Liver (tissue), 8 donors: ENCODE measurements at regions not wholly inside any gene's neighbourhood (a gene's known extent, or its start where the extent isn't known, plus 50 kb on each side); places are given as distances from the start of the nearest gene placed in this dataset.

Experiments
- DNase-seq: peaks from one replicate; pipeline ENCODE4 v3.0.0-alpha.2; 2017; ENCODE audit warnings: low spot score
- H3K27ac ChIP-seq, 2 donors: one replicate each; pipeline ENCODE4 v1.7.0; 2013; ENCODE audit warnings: inconsistent platforms in 2 of 2, low read length in 2 of 2, control low read depth in 1 of 2, low read depth in 1 of 2, mild to moderate bottlenecking in 1 of 2
- H3K27me3 ChIP-seq, 4 donors: one replicate each; pipeline versions ENCODE4 v1.6.1 to v1.7.0; 2013; ENCODE audit warnings: low read length in 3 of 4, inconsistent platforms in 1 of 4, mild to moderate bottlenecking in 1 of 4, moderate library complexity in 1 of 4; ENCODE audit not compliant: control insufficient read depth in 4 of 4, insufficient read depth in 4 of 4
- H3K36me3 ChIP-seq, 4 donors: one replicate each; pipeline versions ENCODE4 v1.6.1 to v1.7.0; 2013; ENCODE audit warnings: low read length in 3 of 4, mild to moderate bottlenecking in 3 of 4, low read depth in 1 of 4, moderate library complexity in 1 of 4; ENCODE audit not compliant: control insufficient read depth in 4 of 4, insufficient read depth in 3 of 4
- H3K4me1 ChIP-seq, 4 donors: one replicate each; pipeline versions ENCODE4 v1.6.1 to v1.7.0; 2013; ENCODE audit warnings: low read length in 3 of 4, mild to moderate bottlenecking in 3 of 4, moderate library complexity in 1 of 4; ENCODE audit not compliant: control insufficient read depth in 4 of 4, insufficient read depth in 4 of 4
- H3K4me3 ChIP-seq, 3 donors: one replicate each; pipeline versions ENCODE4 v1.6.1 to v1.7.0; 2013; ENCODE audit warnings: low read length in 3 of 3, control low read depth in 1 of 3, low read depth in 1 of 3, mild to moderate bottlenecking in 1 of 3
- H3K9ac ChIP-seq, 2 donors: one replicate each; pipeline ENCODE4 v1.7.0; 2013; ENCODE audit warnings: low read length in 2 of 2, mild to moderate bottlenecking in 2 of 2, moderate library complexity in 2 of 2, control low read depth in 1 of 2, low read depth in 1 of 2
- H3K9me3 ChIP-seq, 4 donors: one replicate each; pipeline versions ENCODE4 v1.6.1 to v1.7.0; 2013; ENCODE audit warnings: low read length in 3 of 4; ENCODE audit not compliant: control insufficient read depth in 4 of 4
- ATF3 ChIP-seq: IDR thresholded peaks from 2 replicates; pipeline ENCODE4 v1.6.1; 2016; ENCODE audit warnings: antibody characterized with exemption
- EGR1 ChIP-seq, 2 donors: IDR thresholded peaks; 2 replicates each; pipeline ENCODE4 v1.6.1; 2016 to 2018; ENCODE audit warnings: antibody characterized with exemption in 2 of 2, low read depth in 2 of 2
- FOXA1 ChIP-seq: IDR thresholded peaks from 2 replicates; pipeline ENCODE4 v1.6.1; 2016; ENCODE audit warnings: antibody characterized with exemption
- FOXA2 ChIP-seq: IDR thresholded peaks from 2 replicates; pipeline ENCODE4 v1.6.1; 2016; ENCODE audit warnings: antibody characterized with exemption
- GABPA ChIP-seq, 2 donors: IDR thresholded peaks in 1 of 2; conservative IDR thresholded peaks in 1 of 2; 2 replicates each; pipeline ENCODE4 v1.6.1; 2016; ENCODE audit warnings: antibody characterized with exemption in 2 of 2, mild to moderate bottlenecking in 1 of 2, moderate library complexity in 1 of 2
- HNF4A ChIP-seq, 2 donors: conservative IDR thresholded peaks; 2 replicates each; pipeline ENCODE4 v1.6.1; 2016; ENCODE audit warnings: antibody characterized with exemption in 2 of 2, mild to moderate bottlenecking in 2 of 2
- HNF4G ChIP-seq: IDR thresholded peaks from 2 replicates; pipeline ENCODE4 v1.6.1; 2016; ENCODE audit warnings: antibody characterized with exemption
- JUND ChIP-seq, 2 donors: IDR thresholded peaks; 2 replicates each; pipeline ENCODE4 v1.6.1; 2016; ENCODE audit warnings: antibody characterized with exemption in 2 of 2
- NR2F2 ChIP-seq: IDR thresholded peaks from 2 replicates; pipeline ENCODE4 v1.6.1; 2016; ENCODE audit warnings: antibody characterized with exemption
- RAD21 ChIP-seq, 2 donors: IDR thresholded peaks; 2 replicates each; pipeline ENCODE4 v1.6.1; 2016; ENCODE audit warnings: antibody characterized with exemption in 2 of 2, mild to moderate bottlenecking in 2 of 2
- RXRA ChIP-seq, 2 donors: IDR thresholded peaks; 2 replicates each; pipeline ENCODE4 v1.6.1; 2017 to 2018; ENCODE audit warnings: antibody characterized with exemption in 2 of 2, mild to moderate bottlenecking in 1 of 2
- SP1 ChIP-seq: IDR thresholded peaks from 2 replicates; pipeline ENCODE4 v1.6.1; 2018; ENCODE audit warnings: antibody characterized with exemption, mild to moderate bottlenecking
- TAF1 ChIP-seq: conservative IDR thresholded peaks from 2 replicates; pipeline ENCODE4 v1.6.1; 2016; ENCODE audit warnings: antibody characterized with exemption, mild to moderate bottlenecking
- YY1 ChIP-seq: IDR thresholded peaks from 2 replicates; pipeline ENCODE4 v1.6.1; 2016; ENCODE audit warnings: antibody characterized with exemption, mild to moderate bottlenecking
- ZBTB33 ChIP-seq: IDR thresholded peaks from 2 replicates; pipeline ENCODE4 v1.6.1; 2016; ENCODE audit warnings: antibody characterized with exemption
- WGBS: extraction: QIAGEN DNeasy Blood & Tissue Kit; methylation state at CpG from one replicate; pipeline ENCODE4 v1.1.7; 2013; 5-methylcytosine and 5-hydroxymethylcytosine counted together
- TF ChIP-seq, protein P1 (sequence below): IDR thresholded peaks from 2 replicates; pipeline ENCODE4 v1.6.1; 2016; ENCODE audit warnings: antibody characterized with exemption, mild to moderate bottlenecking
- TF ChIP-seq, protein P2 (sequence below): fragments of 150-350 bp; IDR thresholded peaks from 2 replicates; pipeline ENCODE4 v1.5.1; 2017; ENCODE audit warnings: improper control_type of control experiment, low read depth, low read length; ENCODE audit not compliant: missing input control
- TF ChIP-seq, protein P3 (sequence below): IDR thresholded peaks from 2 replicates; pipeline ENCODE4 v1.6.1; 2016; ENCODE audit warnings: antibody characterized with exemption
- donor health status: healthy.
- donor health status: healthy.
- donor health status: healthy.
- donor health status: healthy.
- donor health status: healthy.

GRCh38 chr4:124018383-124019317, 622.1 kb downstream of the SPRY1 start:
- no peak overlapping the region for H3K4me3 ChIP-seq
- peak overlapping the region; percentile 48 to 60 for H3K27ac ChIP-seq
- no peaks in the 10 kb centered on the region for H3K27me3 ChIP-seq
- no peak overlapping the region for H3K9ac ChIP-seq
- H3K9me3 ChIP-seq: no peaks in the 10 kb centered on the region
- no peaks in the 10 kb centered on the region for H3K4me1 ChIP-seq
- no peaks in the 10 kb centered on the region for H3K36me3 ChIP-seq
- peak; percentile 35 for DNase-seq
- TF ChIP-seq ATF3 (peak; percentile 22), TAF1 (no peak), HNF4A (conservative IDR thresholded peaks at IDR 0.05) (peak in 1 of 2 donors; percentile 22), EGR1 (IDR thresholded peaks at IDR 0.05; ENCODE audit: low read depth in 2 of 2) (no peak), HNF4G (no peak), JUND (IDR thresholded peaks at IDR 0.05) (no peak), NR2F2 (peak; percentile 97), RAD21 (IDR thresholded peaks at IDR 0.05) (peak; percentile 55 to 60), YY1 (no peak), FOXA2 (no peak), FOXA1 (no peak), RXRA (IDR thresholded peaks at IDR 0.05) (peak; percentile 31 to 43), SP1 (peak; percentile 58), GABPA (IDR thresholded peaks at IDR 0.05 in 1 of 2, conservative IDR thresholded peaks at IDR 0.05 in 1 of 2) (no peak), ZBTB33 (no peak)
- TF ChIP-seq, protein P1, sequence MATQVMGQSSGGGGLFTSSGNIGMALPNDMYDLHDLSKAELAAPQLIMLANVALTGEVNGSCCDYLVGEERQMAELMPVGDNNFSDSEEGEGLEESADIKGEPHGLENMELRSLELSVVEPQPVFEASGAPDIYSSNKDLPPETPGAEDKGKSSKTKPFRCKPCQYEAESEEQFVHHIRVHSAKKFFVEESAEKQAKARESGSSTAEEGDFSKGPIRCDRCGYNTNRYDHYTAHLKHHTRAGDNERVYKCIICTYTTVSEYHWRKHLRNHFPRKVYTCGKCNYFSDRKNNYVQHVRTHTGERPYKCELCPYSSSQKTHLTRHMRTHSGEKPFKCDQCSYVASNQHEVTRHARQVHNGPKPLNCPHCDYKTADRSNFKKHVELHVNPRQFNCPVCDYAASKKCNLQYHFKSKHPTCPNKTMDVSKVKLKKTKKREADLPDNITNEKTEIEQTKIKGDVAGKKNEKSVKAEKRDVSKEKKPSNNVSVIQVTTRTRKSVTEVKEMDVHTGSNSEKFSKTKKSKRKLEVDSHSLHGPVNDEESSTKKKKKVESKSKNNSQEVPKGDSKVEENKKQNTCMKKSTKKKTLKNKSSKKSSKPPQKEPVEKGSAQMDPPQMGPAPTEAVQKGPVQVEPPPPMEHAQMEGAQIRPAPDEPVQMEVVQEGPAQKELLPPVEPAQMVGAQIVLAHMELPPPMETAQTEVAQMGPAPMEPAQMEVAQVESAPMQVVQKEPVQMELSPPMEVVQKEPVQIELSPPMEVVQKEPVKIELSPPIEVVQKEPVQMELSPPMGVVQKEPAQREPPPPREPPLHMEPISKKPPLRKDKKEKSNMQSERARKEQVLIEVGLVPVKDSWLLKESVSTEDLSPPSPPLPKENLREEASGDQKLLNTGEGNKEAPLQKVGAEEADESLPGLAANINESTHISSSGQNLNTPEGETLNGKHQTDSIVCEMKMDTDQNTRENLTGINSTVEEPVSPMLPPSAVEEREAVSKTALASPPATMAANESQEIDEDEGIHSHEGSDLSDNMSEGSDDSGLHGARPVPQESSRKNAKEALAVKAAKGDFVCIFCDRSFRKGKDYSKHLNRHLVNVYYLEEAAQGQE: no peak
- TF ChIP-seq, protein P2, sequence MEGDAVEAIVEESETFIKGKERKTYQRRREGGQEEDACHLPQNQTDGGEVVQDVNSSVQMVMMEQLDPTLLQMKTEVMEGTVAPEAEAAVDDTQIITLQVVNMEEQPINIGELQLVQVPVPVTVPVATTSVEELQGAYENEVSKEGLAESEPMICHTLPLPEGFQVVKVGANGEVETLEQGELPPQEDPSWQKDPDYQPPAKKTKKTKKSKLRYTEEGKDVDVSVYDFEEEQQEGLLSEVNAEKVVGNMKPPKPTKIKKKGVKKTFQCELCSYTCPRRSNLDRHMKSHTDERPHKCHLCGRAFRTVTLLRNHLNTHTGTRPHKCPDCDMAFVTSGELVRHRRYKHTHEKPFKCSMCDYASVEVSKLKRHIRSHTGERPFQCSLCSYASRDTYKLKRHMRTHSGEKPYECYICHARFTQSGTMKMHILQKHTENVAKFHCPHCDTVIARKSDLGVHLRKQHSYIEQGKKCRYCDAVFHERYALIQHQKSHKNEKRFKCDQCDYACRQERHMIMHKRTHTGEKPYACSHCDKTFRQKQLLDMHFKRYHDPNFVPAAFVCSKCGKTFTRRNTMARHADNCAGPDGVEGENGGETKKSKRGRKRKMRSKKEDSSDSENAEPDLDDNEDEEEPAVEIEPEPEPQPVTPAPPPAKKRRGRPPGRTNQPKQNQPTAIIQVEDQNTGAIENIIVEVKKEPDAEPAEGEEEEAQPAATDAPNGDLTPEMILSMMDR: peak; percentile 4
- TF ChIP-seq, protein P3, sequence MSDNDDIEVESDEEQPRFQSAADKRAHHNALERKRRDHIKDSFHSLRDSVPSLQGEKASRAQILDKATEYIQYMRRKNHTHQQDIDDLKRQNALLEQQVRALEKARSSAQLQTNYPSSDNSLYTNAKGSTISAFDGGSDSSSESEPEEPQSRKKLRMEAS: no peak
- WGBS: 58% methylated on average over 7 of the region's 7 CpGs
